Upper lobe of right lung (tissue), 1 donor: ENCODE measurements at regions not wholly inside any gene's neighbourhood (a gene's known extent, or its start where the extent isn't known, plus 50 kb on each side); places are given as distances from the start of the nearest gene placed in this dataset.

Experiments
- ATAC-seq: fragments of 200-7000 bp; cut with Tn5 transposase; one replicate; pipeline ENCODE4 v1.9.1; 2020; ENCODE audit warnings: mild to moderate bottlenecking, moderate library complexity
- DNase-seq: peaks from one replicate; pipeline ENCODE4 v3.0.0-alpha.2; 2020
- H3K27ac ChIP-seq: fragments of 200-600 bp; one replicate; pipeline ENCODE4 v1.8.0; 2022
- H3K27me3 ChIP-seq: fragments of 200-600 bp; one replicate; pipeline ENCODE4 v1.8.0; 2022; ENCODE audit warnings: mild to moderate bottlenecking
- H3K36me3 ChIP-seq: fragments of 200-600 bp; one replicate; pipeline ENCODE4 v1.8.0; 2022
- H3K4me1 ChIP-seq: fragments of 200-600 bp; one replicate; pipeline ENCODE4 v1.8.0; 2022
- H3K4me3 ChIP-seq: fragments of 200-600 bp; one replicate; pipeline ENCODE4 v1.8.0; 2022; ENCODE audit warnings: mild to moderate bottlenecking
- H3K9me3 ChIP-seq: fragments of 200-600 bp; one replicate; pipeline ENCODE4 v1.8.0; 2022
- intact Hi-C: fragments of 100-400 bp; cut with DNase I; formaldehyde crosslinking; loops from one replicate; pipeline ENCODE4 v1.11.0; 2022
- TF ChIP-seq, protein P1 (sequence below): fragments of 200-600 bp; IDR thresholded peaks from one replicate; pipeline ENCODE4 v1.8.0; 2022; ENCODE audit warnings: antibody characterized with exemption
- donor health status: DM: no; HTN: yes; CAD: no; lungs with severe emphysema.

DNA sequence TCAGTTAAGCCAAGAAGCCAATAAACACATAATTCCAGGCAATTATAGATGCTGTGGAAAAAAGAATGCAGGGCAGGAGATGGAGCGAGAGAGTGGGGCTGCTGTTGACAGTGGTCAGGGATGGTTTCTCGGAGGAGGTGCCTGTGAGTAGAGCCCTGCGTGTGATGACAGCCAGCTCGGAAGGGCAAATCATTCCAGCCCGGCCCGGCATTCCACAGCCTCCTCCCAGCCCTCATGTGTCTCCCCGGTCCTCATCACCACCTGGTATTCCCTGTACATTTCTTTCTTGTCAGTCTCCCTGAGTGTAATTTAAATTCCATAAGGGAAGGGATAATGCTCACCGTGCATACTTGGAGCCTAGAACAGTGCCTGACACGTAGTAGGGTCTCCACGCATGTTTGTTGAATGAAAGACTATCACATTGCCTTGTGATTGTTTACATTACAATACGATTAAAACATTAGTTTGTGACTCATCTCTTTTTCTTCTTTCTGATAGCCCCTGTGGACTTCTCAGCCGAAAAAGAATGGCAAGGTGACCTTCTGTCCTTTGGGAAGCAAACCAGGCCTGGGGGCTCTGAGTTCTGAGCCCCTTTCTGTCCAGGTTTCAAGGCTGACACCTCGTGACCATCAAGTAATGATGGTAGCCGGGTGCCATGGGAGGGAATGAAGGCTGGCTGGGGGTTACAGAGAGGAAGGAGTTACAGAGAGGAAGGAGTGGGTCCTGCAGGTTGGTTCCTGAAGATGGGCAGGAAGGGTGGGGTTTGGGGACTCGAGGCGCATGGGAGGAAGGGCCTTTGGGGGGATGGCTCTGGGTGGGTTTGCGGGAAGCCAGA lies 379.5 kb upstream of the SULF2 start:
- DNase-seq = no peak
- Histone ChIP-seq H3K4me1 (no peaks in the 10 kb centered on the region), H3K9me3 (no peaks in the 10 kb centered on the region), H3K36me3 (no peaks in the 10 kb centered on the region), H3K27me3 (no peaks in the 10 kb centered on the region), H3K27ac (no peak overlapping the region), H3K4me3 (no peak overlapping the region)
- no peak for ATAC-seq
- TF ChIP-seq, protein P1, sequence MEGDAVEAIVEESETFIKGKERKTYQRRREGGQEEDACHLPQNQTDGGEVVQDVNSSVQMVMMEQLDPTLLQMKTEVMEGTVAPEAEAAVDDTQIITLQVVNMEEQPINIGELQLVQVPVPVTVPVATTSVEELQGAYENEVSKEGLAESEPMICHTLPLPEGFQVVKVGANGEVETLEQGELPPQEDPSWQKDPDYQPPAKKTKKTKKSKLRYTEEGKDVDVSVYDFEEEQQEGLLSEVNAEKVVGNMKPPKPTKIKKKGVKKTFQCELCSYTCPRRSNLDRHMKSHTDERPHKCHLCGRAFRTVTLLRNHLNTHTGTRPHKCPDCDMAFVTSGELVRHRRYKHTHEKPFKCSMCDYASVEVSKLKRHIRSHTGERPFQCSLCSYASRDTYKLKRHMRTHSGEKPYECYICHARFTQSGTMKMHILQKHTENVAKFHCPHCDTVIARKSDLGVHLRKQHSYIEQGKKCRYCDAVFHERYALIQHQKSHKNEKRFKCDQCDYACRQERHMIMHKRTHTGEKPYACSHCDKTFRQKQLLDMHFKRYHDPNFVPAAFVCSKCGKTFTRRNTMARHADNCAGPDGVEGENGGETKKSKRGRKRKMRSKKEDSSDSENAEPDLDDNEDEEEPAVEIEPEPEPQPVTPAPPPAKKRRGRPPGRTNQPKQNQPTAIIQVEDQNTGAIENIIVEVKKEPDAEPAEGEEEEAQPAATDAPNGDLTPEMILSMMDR = no peak
- intact Hi-C loops = no loop called here

DNA sequence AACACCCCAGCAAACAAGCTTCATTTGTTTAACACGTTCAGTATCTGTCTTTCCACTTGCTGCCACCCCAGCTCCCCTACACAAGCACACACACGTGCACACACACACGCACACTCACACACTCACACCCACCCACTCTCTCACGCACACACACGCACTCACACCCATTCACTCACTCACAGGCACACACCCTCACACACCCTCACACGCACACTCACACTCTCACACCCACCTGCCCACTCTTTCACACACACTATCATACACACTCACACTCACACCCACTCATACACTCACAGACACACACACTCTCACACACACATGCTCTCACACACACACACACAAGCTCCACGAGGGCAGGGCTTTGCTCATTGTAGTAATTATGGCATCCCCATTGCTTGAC lies 378.8 kb upstream of the SULF2 start:
- DNase-seq = no peak
- TF ChIP-seq, protein P1 = no peak
- ATAC-seq = no peak
- intact Hi-C loops = no loop called here
- Histone ChIP-seq H3K4me1 (no peaks in the 10 kb centered on the region), H3K27me3 (no peaks in the 10 kb centered on the region), H3K9me3 (no peaks in the 10 kb centered on the region), H3K4me3 (no peak overlapping the region), H3K27ac (no peak overlapping the region), H3K36me3 (no peaks in the 10 kb centered on the region)

DNA sequence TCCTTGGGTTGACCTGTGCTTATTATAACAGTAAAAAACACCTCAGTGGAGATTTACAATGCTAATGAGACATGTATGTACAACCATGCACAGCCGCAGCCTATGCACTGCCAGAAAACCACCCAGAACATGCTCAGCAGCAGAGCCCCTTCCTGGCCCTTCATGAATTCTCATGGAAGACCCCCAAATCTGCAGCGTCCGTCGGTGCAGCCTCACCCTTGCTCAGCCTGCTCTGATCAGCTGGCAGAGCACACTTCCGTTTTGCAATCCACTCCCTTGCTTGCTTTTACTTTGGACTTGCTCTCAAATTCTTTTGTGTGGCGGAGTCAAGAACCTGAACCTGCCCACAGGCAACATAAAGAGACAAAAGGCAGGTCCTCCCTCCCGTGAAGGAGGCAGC lies 378.2 kb upstream of the SULF2 start:
- Histone ChIP-seq H3K27me3 (no peaks in the 10 kb centered on the region), H3K36me3 (no peaks in the 10 kb centered on the region), H3K4me3 (no peak overlapping the region), H3K4me1 (no peaks in the 10 kb centered on the region), H3K27ac (no peak overlapping the region), H3K9me3 (no peaks in the 10 kb centered on the region)
- TF ChIP-seq, protein P1 = no peak
- intact Hi-C loops = no loop called here
- ATAC-seq (no peak), DNase-seq (no peak)

DNA sequence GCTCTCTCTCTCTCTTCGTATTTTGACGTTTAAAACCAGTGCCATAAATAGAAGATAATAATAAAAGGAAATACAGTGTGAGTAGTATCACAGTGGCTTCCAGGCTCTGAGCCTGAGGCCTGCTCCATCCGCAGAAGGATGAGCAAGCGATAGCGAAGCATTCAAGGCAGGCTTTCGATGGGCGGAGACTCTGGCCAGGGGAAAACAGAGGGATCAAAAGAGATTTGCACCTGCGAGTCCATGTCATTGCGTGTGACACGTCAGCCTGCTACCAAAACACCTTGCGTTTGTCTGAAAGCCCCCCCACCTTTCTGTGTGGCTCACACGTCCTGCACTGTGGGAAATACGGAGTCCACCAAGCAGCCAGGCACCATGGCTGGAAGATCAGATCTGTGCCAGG lies 377.3 kb upstream of the SULF2 start:
- H3K27ac ChIP-seq = no peak overlapping the region
- H3K4me3 ChIP-seq = no peak overlapping the region
- H3K4me1 ChIP-seq = peaks cover 1% of the 10 kb centered on the region
- DNase-seq (no peak), ATAC-seq (no peak)
- H3K36me3 ChIP-seq = no peaks in the 10 kb centered on the region
- no peaks in the 10 kb centered on the region for H3K9me3 ChIP-seq
- intact Hi-C loops = no loop called here
- H3K27me3 ChIP-seq = no peaks in the 10 kb centered on the region
- TF ChIP-seq, protein P1 = no peak

DNA sequence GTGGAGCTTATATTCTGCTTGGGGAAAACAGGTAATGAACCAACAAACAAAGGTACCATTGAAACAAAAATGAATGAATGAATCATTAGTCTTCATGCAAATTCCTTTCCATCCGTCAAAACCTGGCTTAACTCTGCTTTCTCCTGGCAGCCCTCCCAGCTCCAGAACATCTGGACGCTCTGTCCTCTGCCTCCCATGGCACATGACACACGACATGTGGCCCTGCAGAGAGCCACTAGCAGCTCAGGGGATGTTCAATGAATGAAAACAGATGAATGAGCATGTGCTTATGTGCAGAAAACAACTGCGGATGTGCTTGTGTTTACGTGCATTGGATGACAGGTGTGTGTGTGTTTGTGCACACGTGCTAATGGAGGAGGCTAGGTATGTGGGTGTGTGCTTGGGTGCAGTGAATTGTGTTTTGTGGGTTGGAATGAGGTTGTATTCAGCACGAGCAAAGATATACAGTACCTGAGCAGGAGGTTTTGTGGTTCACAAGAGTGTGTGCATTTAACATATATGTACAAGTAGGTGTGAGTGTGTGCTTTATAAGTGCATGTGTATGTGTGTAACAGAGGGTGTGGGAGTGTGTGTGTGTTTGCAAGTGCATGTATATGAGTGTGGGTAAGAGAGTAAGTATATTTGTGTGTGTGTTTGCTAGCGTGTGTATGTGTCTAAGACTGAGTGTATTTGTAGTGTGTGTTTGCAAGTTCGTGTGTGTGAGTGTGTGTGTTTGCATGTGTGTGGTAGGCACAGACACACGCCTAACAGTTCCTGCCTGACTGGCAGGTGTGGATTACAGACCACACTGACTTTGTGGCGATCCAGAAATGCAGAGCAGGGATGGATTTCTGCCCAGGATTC lies 374.1 kb upstream of the SULF2 start:
- TF ChIP-seq, protein P1 = no peak
- Histone ChIP-seq H3K4me3 (no peak overlapping the region), H3K4me1 (peaks cover 5% of the 10 kb centered on the region), H3K27me3 (no peaks in the 10 kb centered on the region), H3K9me3 (no peaks in the 10 kb centered on the region), H3K27ac (no peak overlapping the region), H3K36me3 (no peaks in the 10 kb centered on the region)
- ATAC-seq = no peak
- intact Hi-C loops = no loop called here
- no peak for DNase-seq
